PFSK-1 (cell line): ENCODE measurements at regions not wholly inside any gene's neighbourhood (a gene's known extent, or its start where the extent isn't known, plus 50 kb on each side); places are given as distances from the start of the nearest gene placed in this dataset.

Experiments used
- FOXP2 ChIP-seq: optimal IDR thresholded peaks from 2 replicates; pipeline ENCODE3; 2011; ENCODE audit warnings: borderline replicate concordance, control low read depth, inconsistent platforms; ENCODE audit not compliant: insufficient read depth; ENCODE audit errors: extremely low read length, extremely low read depth
- POLR2AphosphoS5 ChIP-seq: IDR thresholded peaks from 2 replicates; pipeline ENCODE4 v1.6.1; 2012; ENCODE audit warnings: low read depth, mild to moderate bottlenecking, control low read depth, low read length, moderate library complexity
- SIN3A ChIP-seq: IDR thresholded peaks from 2 replicates; pipeline ENCODE4 v1.6.1; 2012; ENCODE audit warnings: mild to moderate bottlenecking, low read length, moderate library complexity, borderline replicate concordance; ENCODE audit not compliant: insufficient read depth
- TAF1 ChIP-seq: IDR thresholded peaks from 2 replicates; pipeline ENCODE4 v1.6.1; 2012; ENCODE audit warnings: low read length, control low read depth, borderline replicate concordance; ENCODE audit not compliant: insufficient read depth
- TF ChIP-seq, protein P1 (sequence below), 2 experiments: IDR thresholded peaks; 2 replicates each; pipeline versions ENCODE4 v1.6.1 to v1.8.0; 2011 to 2012; ENCODE audit warnings: low read depth in 2 of 2, low read length in 2 of 2, control low read depth in 1 of 2, inconsistent platforms in 1 of 2, mild to moderate bottlenecking in 1 of 2, moderate library complexity in 1 of 2; ENCODE audit not compliant: insufficient read depth in 1 of 2

DNA sequence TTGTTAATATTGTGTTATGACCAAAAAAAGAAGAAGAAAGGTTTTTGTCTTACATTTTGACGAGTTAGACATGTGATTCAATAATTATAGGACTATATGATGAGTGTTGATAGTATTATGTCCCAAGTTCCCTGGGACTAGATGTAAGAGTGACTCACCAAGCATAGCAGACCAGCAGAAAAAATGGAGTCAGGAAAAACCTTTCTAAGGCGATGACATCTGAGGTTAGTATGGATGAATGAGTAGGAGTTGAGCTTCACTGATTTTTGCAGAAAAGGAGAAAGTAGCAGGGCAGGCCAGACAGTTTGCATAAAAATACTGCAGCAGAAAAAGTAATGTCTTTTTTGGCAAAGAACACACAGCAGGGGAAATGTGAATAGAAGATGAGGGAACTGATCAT, 1041.3 kb upstream of the ADGRL4 start:
- no peak for TF ChIP-seq TAF1
- TF ChIP-seq POLR2AphosphoS5, result no peak
- TF ChIP-seq FOXP2, result no peak
- TF ChIP-seq, protein P1, sequence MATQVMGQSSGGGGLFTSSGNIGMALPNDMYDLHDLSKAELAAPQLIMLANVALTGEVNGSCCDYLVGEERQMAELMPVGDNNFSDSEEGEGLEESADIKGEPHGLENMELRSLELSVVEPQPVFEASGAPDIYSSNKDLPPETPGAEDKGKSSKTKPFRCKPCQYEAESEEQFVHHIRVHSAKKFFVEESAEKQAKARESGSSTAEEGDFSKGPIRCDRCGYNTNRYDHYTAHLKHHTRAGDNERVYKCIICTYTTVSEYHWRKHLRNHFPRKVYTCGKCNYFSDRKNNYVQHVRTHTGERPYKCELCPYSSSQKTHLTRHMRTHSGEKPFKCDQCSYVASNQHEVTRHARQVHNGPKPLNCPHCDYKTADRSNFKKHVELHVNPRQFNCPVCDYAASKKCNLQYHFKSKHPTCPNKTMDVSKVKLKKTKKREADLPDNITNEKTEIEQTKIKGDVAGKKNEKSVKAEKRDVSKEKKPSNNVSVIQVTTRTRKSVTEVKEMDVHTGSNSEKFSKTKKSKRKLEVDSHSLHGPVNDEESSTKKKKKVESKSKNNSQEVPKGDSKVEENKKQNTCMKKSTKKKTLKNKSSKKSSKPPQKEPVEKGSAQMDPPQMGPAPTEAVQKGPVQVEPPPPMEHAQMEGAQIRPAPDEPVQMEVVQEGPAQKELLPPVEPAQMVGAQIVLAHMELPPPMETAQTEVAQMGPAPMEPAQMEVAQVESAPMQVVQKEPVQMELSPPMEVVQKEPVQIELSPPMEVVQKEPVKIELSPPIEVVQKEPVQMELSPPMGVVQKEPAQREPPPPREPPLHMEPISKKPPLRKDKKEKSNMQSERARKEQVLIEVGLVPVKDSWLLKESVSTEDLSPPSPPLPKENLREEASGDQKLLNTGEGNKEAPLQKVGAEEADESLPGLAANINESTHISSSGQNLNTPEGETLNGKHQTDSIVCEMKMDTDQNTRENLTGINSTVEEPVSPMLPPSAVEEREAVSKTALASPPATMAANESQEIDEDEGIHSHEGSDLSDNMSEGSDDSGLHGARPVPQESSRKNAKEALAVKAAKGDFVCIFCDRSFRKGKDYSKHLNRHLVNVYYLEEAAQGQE (IDR thresholded peaks at IDR 0.05; ENCODE audit: insufficient read depth in 1 of 2, low read depth in 2 of 2, low read length in 2 of 2), result no peak
- TF ChIP-seq SIN3A, result no peak
